Osteoblast (primary cell): ENCODE measurements at regions not wholly inside any gene's neighbourhood (a gene's known extent, or its start where the extent isn't known, plus 50 kb on each side); places are given as distances from the start of the nearest gene placed in this dataset.
A peak's percentile ranks its signal among the peaks of the same experiment; 100 is the strongest.
"Not testable (repeated sequence)": the region's sequence is repeated elsewhere in the genome, so short reads cannot be mapped to it uniquely, and the experiment has no call there.

Source experiments
- DNase-seq: peaks from one replicate; pipeline ENCODE4 v3.0.0; 2011; ENCODE audit warnings: low spot score, mixed read lengths; ENCODE audit not compliant: insufficient read length; ENCODE audit errors: missing footprints
- H2AFZ ChIP-seq: 2 replicates; pipeline ENCODE4 v1.6.0; 2011; ENCODE audit warnings: mild to moderate bottlenecking, low read length
- H3K27ac ChIP-seq: 2 replicates; pipeline ENCODE4 v1.5.1; 2011; ENCODE audit warnings: mild to moderate bottlenecking, low read depth, low read length, moderate library complexity
- H3K27me3 ChIP-seq: 2 replicates; pipeline ENCODE4 v1.6.0; 2012; ENCODE audit warnings: mild to moderate bottlenecking, control low read depth, inconsistent platforms, low read length, moderate library complexity; ENCODE audit not compliant: insufficient read depth
- H3K36me3 ChIP-seq: 2 replicates; pipeline ENCODE4 v1.5.1; 2011; ENCODE audit warnings: mild to moderate bottlenecking, low read length, control low read depth, moderate library complexity; ENCODE audit not compliant: insufficient read depth
- H3K4me1 ChIP-seq: 2 replicates; pipeline ENCODE4 v1.5.1; 2011; ENCODE audit warnings: mild to moderate bottlenecking, low read length, control low read depth, moderate library complexity; ENCODE audit not compliant: insufficient read depth
- H3K4me2 ChIP-seq: 2 replicates; pipeline ENCODE4 v1.6.0; 2011; ENCODE audit warnings: mild to moderate bottlenecking, low read length; ENCODE audit not compliant: insufficient read depth
- H3K4me3 ChIP-seq: fragments of 200-600 bp; sonication (generic); 3 replicates; pipeline ENCODE4 v1.5.1; 2012; ENCODE audit warnings: mild to moderate bottlenecking, low read length, inconsistent platforms; ENCODE audit not compliant: insufficient read depth
- H3K79me2 ChIP-seq: 2 replicates; pipeline ENCODE4 v1.6.0; 2012; ENCODE audit warnings: mild to moderate bottlenecking, low read length, control low read depth, inconsistent platforms; ENCODE audit not compliant: insufficient read depth
- H3K9me3 ChIP-seq: 2 replicates; pipeline ENCODE4 v1.5.1; 2011; ENCODE audit warnings: low read depth, low read length, control low read depth
- H4K20me1 ChIP-seq: 2 replicates; pipeline ENCODE4 v1.6.0; 2012; ENCODE audit warnings: mild to moderate bottlenecking, low read length, control low read depth; ENCODE audit not compliant: insufficient read depth
- CTCF ChIP-seq: IDR thresholded peaks from 2 replicates; pipeline ENCODE4 v1.5.1; 2011; ENCODE audit warnings: mild to moderate bottlenecking, low read depth, low read length, moderate library complexity; ENCODE audit errors: extremely low read depth

- not testable (repeated sequence) for DNase-seq, H3K36me3 ChIP-seq, H3K79me2 ChIP-seq
These were observed 1183.8 kb downstream of the TMEM121 start for GRCh38 chr14:106710187-106710586.

GRCh38 chr14:106712513-106712912 lies 1186.1 kb downstream of the TMEM121 start:
- not testable (repeated sequence) for H4K20me1 ChIP-seq, H3K36me3 ChIP-seq, DNase-seq, H3K79me2 ChIP-seq, H3K9me3 ChIP-seq, H3K27ac ChIP-seq, H3K4me1 ChIP-seq, H3K4me2 ChIP-seq, H2AFZ ChIP-seq, H3K4me3 ChIP-seq, H3K27me3 ChIP-seq

More at GRCh38 chr14:106710187-106710586, 1183.8 kb downstream of the TMEM121 start:
- H3K9me3 ChIP-seq, H3K4me1 ChIP-seq, H3K27ac ChIP-seq, H3K4me2 ChIP-seq, H3K4me3 ChIP-seq, H3K27me3 ChIP-seq, H4K20me1 ChIP-seq, H2AFZ ChIP-seq: not testable (repeated sequence)

- not testable (repeated sequence) for H3K4me3 ChIP-seq, DNase-seq, H3K27me3 ChIP-seq, H3K27ac ChIP-seq, H3K4me1 ChIP-seq, H2AFZ ChIP-seq, H3K9me3 ChIP-seq, H3K36me3 ChIP-seq, H4K20me1 ChIP-seq, H3K4me2 ChIP-seq, H3K79me2 ChIP-seq
These were observed 1188.4 kb downstream of the TMEM121 start for GRCh38 chr14:106714446-106715428.

GRCh38 chr14:106717544-106717943 lies 1191.2 kb downstream of the TMEM121 start:
- not testable (repeated sequence) for DNase-seq, H3K27me3 ChIP-seq, H2AFZ ChIP-seq, H3K79me2 ChIP-seq, H3K27ac ChIP-seq, H4K20me1 ChIP-seq, H3K4me3 ChIP-seq, H3K36me3 ChIP-seq, H3K4me1 ChIP-seq, H3K4me2 ChIP-seq, H3K9me3 ChIP-seq
- TF ChIP-seq CTCF, result peak; percentile 20

- not testable (repeated sequence) for H3K4me3 ChIP-seq, H3K4me1 ChIP-seq, H3K27me3 ChIP-seq, H3K4me2 ChIP-seq, H4K20me1 ChIP-seq, H3K27ac ChIP-seq, H2AFZ ChIP-seq, H3K36me3 ChIP-seq, DNase-seq, H3K9me3 ChIP-seq, H3K79me2 ChIP-seq
These were observed 1193.5 kb downstream of the TMEM121 start for GRCh38 chr14:106719880-106720279.

- not testable (repeated sequence) for DNase-seq, H2AFZ ChIP-seq, H3K27me3 ChIP-seq, H4K20me1 ChIP-seq, H3K4me2 ChIP-seq, H3K4me1 ChIP-seq, H3K27ac ChIP-seq, H3K4me3 ChIP-seq, H3K36me3 ChIP-seq, H3K79me2 ChIP-seq, H3K9me3 ChIP-seq
These were observed 1195.5 kb downstream of the TMEM121 start for GRCh38 chr14:106721926-106722325.

- H2AFZ ChIP-seq, H4K20me1 ChIP-seq, DNase-seq, H3K4me3 ChIP-seq, H3K36me3 ChIP-seq, H3K27me3 ChIP-seq, H3K4me1 ChIP-seq, H3K9me3 ChIP-seq, H3K4me2 ChIP-seq, H3K79me2 ChIP-seq, H3K27ac ChIP-seq: not testable (repeated sequence)
These were observed 1196.7 kb downstream of the TMEM121 start for GRCh38 chr14:106722813-106723687.

- not testable (repeated sequence) for H3K4me1 ChIP-seq, H4K20me1 ChIP-seq, H3K4me2 ChIP-seq, H3K27me3 ChIP-seq, H3K9me3 ChIP-seq, H3K27ac ChIP-seq, H2AFZ ChIP-seq, H3K36me3 ChIP-seq, DNase-seq, H3K4me3 ChIP-seq, H3K79me2 ChIP-seq
These were observed 1201.6 kb downstream of the TMEM121 start for GRCh38 chr14:106727962-106728361.
